HG03280 (cell line): ENCODE measurements at regions not wholly inside any gene's neighbourhood (a gene's known extent, or its start where the extent isn't known, plus 50 kb on each side); places are given as distances from the start of the nearest gene placed in this dataset.

Experiments used
- ATAC-seq: cut with Tn5 transposase; IDR thresholded peaks from one replicate; pipeline ENCODE4 v1.9.1; 2021; ENCODE audit warnings: mild to moderate bottlenecking, moderate library complexity; ENCODE audit not compliant: unreplicated experiment

- ATAC-seq = no peak
Observed at GRCh38 chr2:790634-791245, 113.5 kb upstream of the TMEM18 start.

- no peak for ATAC-seq
Observed at GRCh38 chr2:790081-790480, 112.9 kb upstream of the TMEM18 start.

GRCh38 chr2:789529-789928 lies 112.3 kb upstream of the TMEM18 start:
- ATAC-seq = no peak

GRCh38 chr2:788227-789032 lies 111.2 kb upstream of the TMEM18 start:
- no peak for ATAC-seq

- ATAC-seq = no peak
Observed at GRCh38 chr2:784753-785152, 107.5 kb upstream of the TMEM18 start.

GRCh38 chr2:780581-780980 lies 103.4 kb upstream of the TMEM18 start:
- ATAC-seq = no peak

GRCh38 chr2:780002-780401 lies 102.8 kb upstream of the TMEM18 start:
- no peak for ATAC-seq

- no peak for ATAC-seq
Observed at GRCh38 chr2:778731-779350, 101.6 kb upstream of the TMEM18 start.

GRCh38 chr2:777546-777945 lies 100.3 kb upstream of the TMEM18 start:
- no peak for ATAC-seq

GRCh38 chr2:777051-777450 lies 99.8 kb upstream of the TMEM18 start:
- no peak for ATAC-seq

- ATAC-seq = no peak
Observed at GRCh38 chr2:776487-776886, 99.3 kb upstream of the TMEM18 start.

- ATAC-seq = no peak
Observed at GRCh38 chr2:776038-776437, 98.8 kb upstream of the TMEM18 start.

GRCh38 chr2:774436-774835 lies 97.2 kb upstream of the TMEM18 start:
- no peak for ATAC-seq

- no peak for ATAC-seq
Observed at GRCh38 chr2:773256-774160, 96.3 kb upstream of the TMEM18 start.

GRCh38 chr2:771538-771937 lies 94.3 kb upstream of the TMEM18 start:
- ATAC-seq = no peak

GRCh38 chr2:770776-771175 lies 93.6 kb upstream of the TMEM18 start:
- ATAC-seq = no peak

GRCh38 chr2:769771-770170 lies 92.6 kb upstream of the TMEM18 start:
- no peak for ATAC-seq

- no peak for ATAC-seq
Observed at GRCh38 chr2:768451-768850, 91.2 kb upstream of the TMEM18 start.

- no peak for ATAC-seq
Observed at GRCh38 chr2:767944-768343, 90.7 kb upstream of the TMEM18 start.

GRCh38 chr2:767440-767839 lies 90.2 kb upstream of the TMEM18 start:
- no peak for ATAC-seq

- no peak for ATAC-seq
Observed at GRCh38 chr2:766255-766654, 89.0 kb upstream of the TMEM18 start.
